ENCODE measurements at regions not wholly inside any gene's neighbourhood (a gene's known extent, or its start where the extent isn't known, plus 50 kb on each side); places are given as distances from the start of the nearest gene placed in this dataset.

- no peak for DNase-seq
These were observed 203.8 kb downstream of the MZT1 start for GRCh38 chr13:72523593-72523992.

GRCh38 chr13:72523049-72523448 is 204.4 kb downstream of the MZT1 start:
- DNase-seq = no peak

GRCh38 chr13:72521940-72522661 is 205.3 kb downstream of the MZT1 start:
- no peak for DNase-seq

- DNase-seq = no peak
These were observed 213.3 kb downstream of the MZT1 start for GRCh38 chr13:72514146-72514545.

- DNase-seq = no peak
These were observed 219.0 kb downstream of the MZT1 start for GRCh38 chr13:72508392-72508791.

GRCh38 chr13:72507416-72508199 is 219.8 kb downstream of the MZT1 start:
- DNase-seq = no peak

GRCh38 chr13:72506706-72507105 is 220.7 kb downstream of the MZT1 start:
- DNase-seq = no peak

GRCh38 chr13:72505376-72505775 is 222.1 kb downstream of the MZT1 start:
- DNase-seq = no peak

GRCh38 chr13:72504131-72504841 is 223.1 kb downstream of the MZT1 start:
- DNase-seq = no peak

GRCh38 chr13:72500851-72501250 is 226.6 kb downstream of the MZT1 start:
- DNase-seq = no peak

GRCh38 chr13:72495681-72496080 is 231.7 kb downstream of the MZT1 start:
- no peak for DNase-seq

GRCh38 chr13:72489751-72490150 is 237.7 kb downstream of the MZT1 start:
- no peak for DNase-seq

- no peak for DNase-seq
These were observed 254.1 kb downstream of the MZT1 start for GRCh38 chr13:72473321-72473720.

GRCh38 chr13:72469906-72470305 is 257.5 kb downstream of the MZT1 start:
- DNase-seq = no peak

GRCh38 chr13:72463561-72463960 is 263.9 kb downstream of the MZT1 start:
- DNase-seq = no peak

- no peak for DNase-seq
These were observed 264.7 kb downstream of the MZT1 start for GRCh38 chr13:72462726-72463125.

GRCh38 chr13:72462166-72462565 is 265.3 kb downstream of the MZT1 start:
- no peak for DNase-seq

GRCh38 chr13:72458701-72459100 is 268.7 kb downstream of the MZT1 start:
- DNase-seq = no peak

- no peak for DNase-seq
These were observed 270.3 kb downstream of the MZT1 start for GRCh38 chr13:72457151-72457550.

GRCh38 chr13:72456486-72456885 is 270.9 kb downstream of the MZT1 start:
- no peak for DNase-seq

- no peak for DNase-seq
These were observed 274.3 kb downstream of the MZT1 start for GRCh38 chr13:72453161-72453560.

GRCh38 chr13:72448082-72448481 is 279.3 kb downstream of the MZT1 start:
- DNase-seq = no peak

GRCh38 chr13:72444999-72445398 is 282.4 kb downstream of the MZT1 start:
- no peak for DNase-seq

GRCh38 chr13:72437458-72437857 is 290.0 kb downstream of the MZT1 start:
- DNase-seq = no peak

Data from stimulated activated CD4-positive, alpha-beta T cell treated with anti-CD3 and anti-CD28 coated beads, Interleukin-4, amount 100 ng/mL, for 4 hours (primary cell).